GM20000 (cell line): ENCODE measurements at regions not wholly inside any gene's neighbourhood (a gene's known extent, or its start where the extent isn't known, plus 50 kb on each side); places are given as distances from the start of the nearest gene placed in this dataset.

Experiments used
- DNase-seq: peaks from one replicate; pipeline ENCODE4 v3.0.0; 2012; ENCODE audit warnings: low spot score
- TF ChIP-seq, protein P1 (sequence below): IDR thresholded peaks from 2 replicates; pipeline ENCODE4 v1.5.1; 2012; ENCODE audit warnings: mild to moderate bottlenecking, control low read depth; ENCODE audit errors: extremely low read depth, missing control alignments

GRCh38 chr9:91143642-91144041 is 218.1 kb downstream of the AUH start:
- TF ChIP-seq, protein P1, sequence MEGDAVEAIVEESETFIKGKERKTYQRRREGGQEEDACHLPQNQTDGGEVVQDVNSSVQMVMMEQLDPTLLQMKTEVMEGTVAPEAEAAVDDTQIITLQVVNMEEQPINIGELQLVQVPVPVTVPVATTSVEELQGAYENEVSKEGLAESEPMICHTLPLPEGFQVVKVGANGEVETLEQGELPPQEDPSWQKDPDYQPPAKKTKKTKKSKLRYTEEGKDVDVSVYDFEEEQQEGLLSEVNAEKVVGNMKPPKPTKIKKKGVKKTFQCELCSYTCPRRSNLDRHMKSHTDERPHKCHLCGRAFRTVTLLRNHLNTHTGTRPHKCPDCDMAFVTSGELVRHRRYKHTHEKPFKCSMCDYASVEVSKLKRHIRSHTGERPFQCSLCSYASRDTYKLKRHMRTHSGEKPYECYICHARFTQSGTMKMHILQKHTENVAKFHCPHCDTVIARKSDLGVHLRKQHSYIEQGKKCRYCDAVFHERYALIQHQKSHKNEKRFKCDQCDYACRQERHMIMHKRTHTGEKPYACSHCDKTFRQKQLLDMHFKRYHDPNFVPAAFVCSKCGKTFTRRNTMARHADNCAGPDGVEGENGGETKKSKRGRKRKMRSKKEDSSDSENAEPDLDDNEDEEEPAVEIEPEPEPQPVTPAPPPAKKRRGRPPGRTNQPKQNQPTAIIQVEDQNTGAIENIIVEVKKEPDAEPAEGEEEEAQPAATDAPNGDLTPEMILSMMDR = no peak
- no peak for DNase-seq

DNA sequence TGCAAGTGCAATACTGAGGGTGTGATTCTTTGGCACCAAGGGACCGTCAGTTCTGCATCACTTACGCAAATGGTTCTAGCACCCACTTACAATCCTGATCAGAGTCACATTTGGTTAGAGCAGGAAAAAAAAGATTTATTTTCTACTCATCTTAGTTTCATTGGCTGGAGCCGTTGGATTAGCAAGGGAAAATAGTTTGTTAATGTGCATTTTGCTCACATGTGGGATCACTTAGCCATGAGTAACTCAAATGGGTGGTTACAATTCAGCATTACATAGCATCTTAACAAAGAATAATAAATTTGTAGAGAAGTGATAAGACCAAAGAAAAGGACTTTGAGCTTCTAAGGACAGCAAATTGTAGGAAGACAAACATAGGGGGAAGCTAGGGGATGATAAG is 216.9 kb downstream of the AUH start:
- TF ChIP-seq, protein P1 = no peak
- DNase-seq = no peak

DNA sequence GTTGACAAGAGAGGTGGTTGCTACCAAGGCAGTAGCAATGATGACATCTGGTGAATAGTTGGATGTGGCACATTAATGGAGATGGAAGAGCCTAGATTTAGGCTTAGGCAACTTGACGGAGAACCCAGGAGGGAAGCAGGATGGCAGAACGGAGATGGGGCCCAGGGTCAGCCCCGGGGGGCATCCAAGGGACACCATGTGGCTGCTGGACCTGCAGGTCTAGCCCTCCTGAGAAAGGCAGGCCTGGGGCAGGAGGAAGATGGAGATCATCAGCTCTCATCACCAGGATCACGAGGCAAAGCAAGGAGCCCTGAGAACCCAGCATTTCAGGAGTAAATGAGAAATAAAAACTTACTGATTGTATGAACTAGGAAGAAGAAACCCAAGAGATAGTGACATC is 216.2 kb downstream of the AUH start:
- no peak for DNase-seq
- TF ChIP-seq, protein P1 = no peak

GRCh38 chr9:91146391-91147019 is 215.2 kb downstream of the AUH start:
- TF ChIP-seq, protein P1 = no peak
- no peak for DNase-seq

DNA sequence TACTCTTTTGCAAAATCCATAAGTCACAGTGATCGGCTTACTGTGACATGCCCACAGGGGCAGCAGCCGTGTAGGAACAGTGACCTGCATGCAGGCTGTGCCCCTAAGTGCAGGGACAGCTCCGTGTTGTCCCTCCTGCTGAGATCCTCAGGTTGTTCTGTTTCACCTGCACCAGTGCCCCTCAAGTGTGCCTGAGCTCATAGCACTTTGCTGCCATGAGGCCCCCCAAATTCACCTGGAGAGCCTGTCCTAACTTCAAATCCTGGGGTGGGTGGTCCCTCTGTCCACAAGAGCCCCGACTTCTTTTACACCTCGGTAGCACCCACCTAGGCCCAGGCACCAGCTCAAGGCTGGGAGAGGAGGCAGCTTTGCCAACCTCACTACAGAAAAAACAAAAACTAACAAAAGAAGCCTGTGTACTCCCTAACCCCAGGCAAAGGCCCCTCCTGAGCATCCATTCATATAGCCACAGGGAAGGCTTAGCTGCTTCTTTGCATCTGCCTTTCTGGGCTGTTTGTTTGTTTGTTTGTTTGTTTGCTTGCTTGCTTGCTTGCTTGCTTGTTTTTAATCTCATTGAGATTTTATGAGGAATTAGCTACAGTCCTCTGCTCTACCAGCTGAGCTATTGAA is 214.5 kb downstream of the AUH start:
- TF ChIP-seq, protein P1 = no peak
- no peak for DNase-seq

DNA sequence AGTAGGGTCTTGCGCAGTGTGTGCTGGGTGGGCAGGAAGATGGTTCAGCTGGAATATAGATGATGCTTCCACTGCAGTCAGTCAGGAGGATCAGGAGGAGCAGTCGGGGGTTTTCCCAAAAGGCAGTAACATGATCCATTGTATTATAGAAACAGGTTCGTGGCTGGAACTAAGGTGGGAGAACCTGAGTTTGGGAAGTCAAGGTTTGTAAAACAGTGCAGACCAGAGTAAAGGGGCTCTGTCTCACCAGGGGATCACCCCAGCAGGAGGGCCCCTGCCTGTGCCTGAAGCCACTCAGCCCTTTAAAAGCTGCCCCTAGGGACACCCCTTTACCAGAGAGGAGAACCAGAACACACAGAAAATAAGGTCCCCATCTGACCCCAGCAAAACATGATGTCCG is 213.4 kb downstream of the AUH start:
- TF ChIP-seq, protein P1 = no peak
- no peak for DNase-seq

DNA sequence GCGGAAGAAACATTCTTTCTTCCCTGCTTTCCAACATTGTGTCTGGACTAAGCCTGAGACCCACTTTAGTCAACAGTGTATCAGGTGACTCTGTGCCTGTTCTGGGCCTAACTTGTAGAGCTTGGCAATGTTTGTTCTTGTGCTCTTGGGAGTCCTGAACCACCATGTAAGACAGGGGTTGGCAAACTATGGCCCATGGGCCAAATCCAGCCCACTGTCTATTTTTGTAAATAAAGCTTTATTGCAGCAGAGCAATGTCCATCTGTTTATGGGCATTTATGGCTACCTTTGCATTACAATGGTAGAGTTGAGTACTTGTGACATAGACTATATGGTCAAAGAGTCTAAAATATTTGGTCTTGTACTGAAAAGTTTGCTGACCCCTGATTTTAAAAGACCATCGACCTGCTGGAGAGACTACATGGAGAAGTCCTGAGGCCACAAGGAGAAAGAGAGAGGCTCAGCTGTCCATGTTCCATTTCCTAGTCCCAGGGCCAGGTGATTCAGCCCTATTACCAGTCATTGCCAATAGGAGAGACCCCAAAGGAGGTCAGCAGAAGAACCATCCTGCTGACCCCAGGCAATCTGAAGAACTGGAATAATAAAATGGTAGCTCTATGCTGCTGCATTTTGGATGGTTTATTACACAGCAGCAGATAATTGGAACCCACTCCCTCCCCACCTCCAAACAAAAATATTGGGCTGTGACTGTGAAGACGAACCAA is 211.3 kb downstream of the AUH start:
- no peak for DNase-seq

More for the DNA sequence above, 211.3 kb downstream of the AUH start:
- TF ChIP-seq, protein P1 = no peak
